ENCODE measurements at regions not wholly inside any gene's neighbourhood (a gene's known extent, or its start where the extent isn't known, plus 50 kb on each side); places are given as distances from the start of the nearest gene placed in this dataset.

GRCh38 chr9:14031810-14032209, 282.1 kb downstream of the NFIB start:
- no peaks in the 10 kb centered on the region for H3K36me3 ChIP-seq
- no peak overlapping the region for H3K4me3 ChIP-seq
- H3K27ac ChIP-seq, result peak overlapping the region in 1 of 4 donors; percentile 73
- TF ChIP-seq CTCF (IDR thresholded peaks at IDR 0.05) (no peak), POLR2A (IDR thresholded peaks at IDR 0.05) (no peak)
- H3K27me3 ChIP-seq, result no peaks in the 10 kb centered on the region
- peaks cover 0 to 6% (median 0%) of the 10 kb centered on the region in 4 donors for H3K4me1 ChIP-seq
- no peak for DNase-seq
- no peaks in the 10 kb centered on the region for H3K9me3 ChIP-seq

- no peak overlapping the region for H3K4me3 ChIP-seq
- H3K27me3 ChIP-seq, result no peaks in the 10 kb centered on the region
- H3K9me3 ChIP-seq, result no peaks in the 10 kb centered on the region
- H3K27ac ChIP-seq, result peak overlapping the region in 3 of 4 donors; percentile 14 to 73 (median 32)
- peaks cover 0 to 8% (median 0%) of the 10 kb centered on the region in 4 donors for H3K4me1 ChIP-seq
- DNase-seq, result no peak
- H3K36me3 ChIP-seq, result no peaks in the 10 kb centered on the region
- TF ChIP-seq CTCF (IDR thresholded peaks at IDR 0.05) (no peak), POLR2A (IDR thresholded peaks at IDR 0.05) (no peak)
Observed at GRCh38 chr9:14031060-14031414, 282.9 kb downstream of the NFIB start.

- Histone ChIP-seq H3K27me3 (no peaks in the 10 kb centered on the region), H3K4me1 (peaks cover 0 to 8% (median 0%) of the 10 kb centered on the region in 4 donors)
- DNase-seq, result no peak
Observed at GRCh38 chr9:14030375-14031059, 283.4 kb downstream of the NFIB start.

GRCh38 chr9:14029806-14030374, 284.1 kb downstream of the NFIB start:
- peak overlapping the region in 2 of 4 donors; percentile 14 to 73 for H3K27ac ChIP-seq
- no peaks in the 10 kb centered on the region for H3K36me3 ChIP-seq
- no peaks in the 10 kb centered on the region for H3K27me3 ChIP-seq
- DNase-seq, result no peak
- TF ChIP-seq CTCF (IDR thresholded peaks at IDR 0.05) (no peak), POLR2A (IDR thresholded peaks at IDR 0.05) (no peak)
- peaks cover 0 to 8% (median 0%) of the 10 kb centered on the region in 4 donors for H3K4me1 ChIP-seq
- H3K4me3 ChIP-seq, result no peak overlapping the region
- H3K9me3 ChIP-seq, result no peaks in the 10 kb centered on the region

More at GRCh38 chr9:14030375-14031059, 283.4 kb downstream of the NFIB start:
- TF ChIP-seq CTCF (IDR thresholded peaks at IDR 0.05) (no peak), POLR2A (IDR thresholded peaks at IDR 0.05) (no peak)
- Histone ChIP-seq H3K36me3 (no peaks in the 10 kb centered on the region), H3K27ac (peak overlapping the region in 3 of 4 donors; percentile 14 to 73 (median 32)), H3K9me3 (no peaks in the 10 kb centered on the region), H3K4me3 (no peak overlapping the region)

GRCh38 chr9:14027116-14027800, 286.7 kb downstream of the NFIB start:
- Histone ChIP-seq H3K9me3 (no peaks in the 10 kb centered on the region), H3K36me3 (no peaks in the 10 kb centered on the region), H3K4me3 (no peak overlapping the region), H3K4me1 (peaks cover 0 to 8% (median 0%) of the 10 kb centered on the region in 4 donors), H3K27ac (no peak overlapping the region), H3K27me3 (no peaks in the 10 kb centered on the region)
- no peak for TF ChIP-seq POLR2A (IDR thresholded peaks at IDR 0.05)
- TF ChIP-seq CTCF (IDR thresholded peaks at IDR 0.05), result no peak
- DNase-seq, result peak in 1 of 3 donors; percentile 45

Measured in Peyer's patch (tissue), 4 donors.